22Rv1 (cell line): ENCODE measurements at regions not wholly inside any gene's neighbourhood (a gene's known extent, or its start where the extent isn't known, plus 50 kb on each side); places are given as distances from the start of the nearest gene placed in this dataset.

Experiments used
- CTCF ChIP-seq: fragments of 450-650 bp; IDR thresholded peaks from 2 replicates; pipeline ENCODE4 v1.5.1; 2017; ENCODE audit warnings: mild to moderate bottlenecking
- ZFX ChIP-seq: fragments of 450-650 bp; IDR thresholded peaks from 2 replicates; pipeline ENCODE4 v1.6.1; 2017; ENCODE audit warnings: antibody characterized with exemption, borderline replicate concordance

GRCh38 chr3:193879864-193880242 lies 256.1 kb upstream of the HES1 start:
- TF ChIP-seq CTCF (no peak), ZFX (no peak)
